ENCODE measurements at regions not wholly inside any gene's neighbourhood (a gene's known extent, or its start where the extent isn't known, plus 50 kb on each side); places are given as distances from the start of the nearest gene placed in this dataset.

- no peak overlapping the region for H3K4me3 ChIP-seq (ENCODE audit: control insufficient read depth in 1 of 7, extremely low read depth in 1 of 7, insufficient read depth in 4 of 7, low read depth in 2 of 7, low read length in 6 of 7)
- H3K9me3 ChIP-seq (ENCODE audit: control extremely low read depth in 1 of 5, control insufficient read depth in 4 of 5, insufficient read depth in 2 of 5, low read depth in 1 of 5, low read length in 4 of 5): no peaks in the 10 kb centered on the region
- no peak overlapping the region for H3K27ac ChIP-seq (ENCODE audit: insufficient read depth in 1 of 2, low read depth in 1 of 2, low read length in 2 of 2, poor library complexity in 1 of 2, severe bottlenecking in 2 of 2)
- peaks cover 0 to 34% (median 14%) of the 10 kb centered on the region in 5 experiments for H3K27me3 ChIP-seq (replicated peaks in 2 of 5; ENCODE audit: control insufficient read depth in 4 of 5, insufficient read depth in 5 of 5, low read length in 4 of 5)
- H3K4me1 ChIP-seq (ENCODE audit: control extremely low read depth in 1 of 4, control insufficient read depth in 4 of 4, insufficient read depth in 4 of 4, low read length in 3 of 4): no peaks in the 10 kb centered on the region
- WGBS (ENCODE audit: insufficient coverage): 92% methylated on average over 4 of the region's 5 CpGs
- ChIA-PET CTCF (interaction anchor here (1.2 kb wide), 1 partner anchor 12 kb away, joined by 3 read pairs; no protein-coding TSS in a partner anchor), POLR2A (no interaction called here)
- no peak for DNase-seq
- no peaks in the 10 kb centered on the region for H3K36me3 ChIP-seq (ENCODE audit: control insufficient read depth in 4 of 4, insufficient read depth in 4 of 4, low read length in 3 of 4)
Observed at GRCh38 chr22:22085702-22086500, 103.3 kb upstream of the TOP3B start.

- DNase-seq: no peak
- Histone ChIP-seq H3K36me3 (ENCODE audit: control insufficient read depth in 4 of 4, insufficient read depth in 4 of 4, low read length in 3 of 4) (no peaks in the 10 kb centered on the region), H3K4me1 (ENCODE audit: control extremely low read depth in 1 of 4, control insufficient read depth in 4 of 4, insufficient read depth in 4 of 4, low read length in 3 of 4) (no peaks in the 10 kb centered on the region), H3K27ac (ENCODE audit: insufficient read depth in 1 of 2, low read depth in 1 of 2, low read length in 2 of 2, poor library complexity in 1 of 2, severe bottlenecking in 2 of 2) (no peak overlapping the region), H3K27me3 (replicated peaks in 2 of 5; ENCODE audit: control insufficient read depth in 4 of 5, insufficient read depth in 5 of 5, low read length in 4 of 5) (peaks cover 0 to 35% (median 20%) of the 10 kb centered on the region in 5 experiments), H3K4me3 (ENCODE audit: control insufficient read depth in 1 of 7, extremely low read depth in 1 of 7, insufficient read depth in 4 of 7, low read depth in 2 of 7, low read length in 6 of 7) (no peak overlapping the region), H3K9me3 (ENCODE audit: control extremely low read depth in 1 of 5, control insufficient read depth in 4 of 5, insufficient read depth in 2 of 5, low read depth in 1 of 5, low read length in 4 of 5) (no peaks in the 10 kb centered on the region)
- POLR2A ChIA-PET: no interaction called here
- CTCF ChIA-PET: no interaction called here
- 100% methylated on average over 1 of the region's 4 CpGs for WGBS (ENCODE audit: insufficient coverage)
Observed at GRCh38 chr22:22084089-22084711, 101.6 kb upstream of the TOP3B start.

- WGBS (ENCODE audit: insufficient coverage): 100% methylated on average over 1 of the region's 5 CpGs
- Histone ChIP-seq H3K4me3 (ENCODE audit: control insufficient read depth in 1 of 7, extremely low read depth in 1 of 7, insufficient read depth in 4 of 7, low read depth in 2 of 7, low read length in 6 of 7) (no peak overlapping the region), H3K9me3 (ENCODE audit: control extremely low read depth in 1 of 5, control insufficient read depth in 4 of 5, insufficient read depth in 2 of 5, low read depth in 1 of 5, low read length in 4 of 5) (no peaks in the 10 kb centered on the region), H3K27ac (ENCODE audit: insufficient read depth in 1 of 2, low read depth in 1 of 2, low read length in 2 of 2, poor library complexity in 1 of 2, severe bottlenecking in 2 of 2) (no peak overlapping the region), H3K36me3 (ENCODE audit: control insufficient read depth in 4 of 4, insufficient read depth in 4 of 4, low read length in 3 of 4) (no peaks in the 10 kb centered on the region), H3K27me3 (replicated peaks in 2 of 5; ENCODE audit: control insufficient read depth in 4 of 5, insufficient read depth in 5 of 5, low read length in 4 of 5) (peaks cover 0 to 35% (median 20%) of the 10 kb centered on the region in 5 experiments), H3K4me1 (ENCODE audit: control extremely low read depth in 1 of 4, control insufficient read depth in 4 of 4, insufficient read depth in 4 of 4, low read length in 3 of 4) (no peaks in the 10 kb centered on the region)
- CTCF ChIA-PET: no interaction called here
- POLR2A ChIA-PET: no interaction called here
- DNase-seq: no peak
Observed at GRCh38 chr22:22082960-22083359, 100.4 kb upstream of the TOP3B start.

GRCh38 chr22:22082229-22082835 is 99.7 kb upstream of the TOP3B start:
- Histone ChIP-seq H3K9me3 (ENCODE audit: control extremely low read depth in 1 of 5, control insufficient read depth in 4 of 5, insufficient read depth in 2 of 5, low read depth in 1 of 5, low read length in 4 of 5) (no peaks in the 10 kb centered on the region), H3K27ac (ENCODE audit: insufficient read depth in 1 of 2, low read depth in 1 of 2, low read length in 2 of 2, poor library complexity in 1 of 2, severe bottlenecking in 2 of 2) (no peak overlapping the region), H3K4me3 (ENCODE audit: control insufficient read depth in 1 of 7, extremely low read depth in 1 of 7, insufficient read depth in 4 of 7, low read depth in 2 of 7, low read length in 6 of 7) (no peak overlapping the region), H3K36me3 (ENCODE audit: control insufficient read depth in 4 of 4, insufficient read depth in 4 of 4, low read length in 3 of 4) (no peaks in the 10 kb centered on the region), H3K27me3 (replicated peaks in 2 of 5; ENCODE audit: control insufficient read depth in 4 of 5, insufficient read depth in 5 of 5, low read length in 4 of 5) (peaks cover 2 to 36% (median 20%) of the 10 kb centered on the region in 5 experiments), H3K4me1 (ENCODE audit: control extremely low read depth in 1 of 4, control insufficient read depth in 4 of 4, insufficient read depth in 4 of 4, low read length in 3 of 4) (no peaks in the 10 kb centered on the region)
- CTCF ChIA-PET: no interaction called here
- no CpG with 5 or more reads among the region's 1 CpG for WGBS (ENCODE audit: insufficient coverage)
- no peak for DNase-seq
- POLR2A ChIA-PET: interaction anchor here (0.6 kb wide), 1 partner anchor 207 kb away, joined by 5 read pairs; no protein-coding TSS in a partner anchor

GRCh38 chr22:22080270-22080669 is 97.7 kb upstream of the TOP3B start:
- POLR2A ChIA-PET: no interaction called here
- 86% methylated on average over 2 of the region's 2 CpGs for WGBS (ENCODE audit: insufficient coverage)

GRCh38 chr22:22079404-22080148 is 97.0 kb upstream of the TOP3B start:
- peaks cover 2 to 36% (median 24%) of the 10 kb centered on the region in 5 experiments for H3K27me3 ChIP-seq (replicated peaks in 2 of 5; ENCODE audit: control insufficient read depth in 4 of 5, insufficient read depth in 5 of 5, low read length in 4 of 5)
- CTCF ChIA-PET: no interaction called here
- WGBS (ENCODE audit: insufficient coverage): 86% methylated on average over 3 of the region's 6 CpGs

More at GRCh38 chr22:22080270-22080669, 97.7 kb upstream of the TOP3B start:
- CTCF ChIA-PET: no interaction called here
- H3K4me3 ChIP-seq (ENCODE audit: control insufficient read depth in 1 of 7, extremely low read depth in 1 of 7, insufficient read depth in 4 of 7, low read depth in 2 of 7, low read length in 6 of 7): no peak overlapping the region
- H3K36me3 ChIP-seq (ENCODE audit: control insufficient read depth in 4 of 4, insufficient read depth in 4 of 4, low read length in 3 of 4): no peaks in the 10 kb centered on the region
- H3K9me3 ChIP-seq (ENCODE audit: control extremely low read depth in 1 of 5, control insufficient read depth in 4 of 5, insufficient read depth in 2 of 5, low read depth in 1 of 5, low read length in 4 of 5): no peaks in the 10 kb centered on the region
- H3K27me3 ChIP-seq (replicated peaks in 2 of 5; ENCODE audit: control insufficient read depth in 4 of 5, insufficient read depth in 5 of 5, low read length in 4 of 5): peaks cover 2 to 39% (median 24%) of the 10 kb centered on the region in 5 experiments
- H3K4me1 ChIP-seq (ENCODE audit: control extremely low read depth in 1 of 4, control insufficient read depth in 4 of 4, insufficient read depth in 4 of 4, low read length in 3 of 4): no peaks in the 10 kb centered on the region
- no peak overlapping the region for H3K27ac ChIP-seq (ENCODE audit: insufficient read depth in 1 of 2, low read depth in 1 of 2, low read length in 2 of 2, poor library complexity in 1 of 2, severe bottlenecking in 2 of 2)
- no peak for DNase-seq

More at GRCh38 chr22:22079404-22080148, 97.0 kb upstream of the TOP3B start:
- POLR2A ChIA-PET: no interaction called here
- H3K9me3 ChIP-seq (ENCODE audit: control extremely low read depth in 1 of 5, control insufficient read depth in 4 of 5, insufficient read depth in 2 of 5, low read depth in 1 of 5, low read length in 4 of 5): no peaks in the 10 kb centered on the region
- H3K36me3 ChIP-seq (ENCODE audit: control insufficient read depth in 4 of 4, insufficient read depth in 4 of 4, low read length in 3 of 4): no peaks in the 10 kb centered on the region
- no peak for DNase-seq
- H3K4me1 ChIP-seq (ENCODE audit: control extremely low read depth in 1 of 4, control insufficient read depth in 4 of 4, insufficient read depth in 4 of 4, low read length in 3 of 4): no peaks in the 10 kb centered on the region
- H3K27ac ChIP-seq (ENCODE audit: insufficient read depth in 1 of 2, low read depth in 1 of 2, low read length in 2 of 2, poor library complexity in 1 of 2, severe bottlenecking in 2 of 2): no peak overlapping the region
- H3K4me3 ChIP-seq (ENCODE audit: control insufficient read depth in 1 of 7, extremely low read depth in 1 of 7, insufficient read depth in 4 of 7, low read depth in 2 of 7, low read length in 6 of 7): no peak overlapping the region

All from common myeloid progenitor, CD34-positive (primary cell).